ENCODE measurements at regions not wholly inside any gene's neighbourhood (a gene's known extent, or its start where the extent isn't known, plus 50 kb on each side); places are given as distances from the start of the nearest gene placed in this dataset.

DNA sequence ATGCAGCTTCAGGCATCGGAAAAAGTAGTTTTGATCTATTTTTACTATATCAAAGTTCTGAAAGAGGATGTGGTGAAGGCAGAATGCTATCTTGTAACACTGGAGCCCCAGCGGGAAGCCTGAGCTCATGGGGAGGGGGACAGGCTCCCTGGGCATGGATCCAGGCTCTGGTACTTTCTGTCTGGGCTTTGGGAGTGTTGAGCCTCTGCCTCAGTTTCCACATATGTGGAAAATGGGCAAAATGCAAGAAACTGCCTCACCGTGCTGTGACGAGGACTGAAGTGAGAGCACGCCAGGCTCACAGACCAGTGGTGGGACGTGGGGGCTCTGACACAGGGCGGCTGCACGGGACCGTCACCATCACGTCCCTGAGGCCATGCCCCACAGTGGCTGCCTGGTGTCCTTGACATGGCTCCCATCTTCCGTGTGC, 182.9 kb upstream of the SHH start:
- no peak for DNase-seq (ENCODE audit: low spot score)

DNA sequence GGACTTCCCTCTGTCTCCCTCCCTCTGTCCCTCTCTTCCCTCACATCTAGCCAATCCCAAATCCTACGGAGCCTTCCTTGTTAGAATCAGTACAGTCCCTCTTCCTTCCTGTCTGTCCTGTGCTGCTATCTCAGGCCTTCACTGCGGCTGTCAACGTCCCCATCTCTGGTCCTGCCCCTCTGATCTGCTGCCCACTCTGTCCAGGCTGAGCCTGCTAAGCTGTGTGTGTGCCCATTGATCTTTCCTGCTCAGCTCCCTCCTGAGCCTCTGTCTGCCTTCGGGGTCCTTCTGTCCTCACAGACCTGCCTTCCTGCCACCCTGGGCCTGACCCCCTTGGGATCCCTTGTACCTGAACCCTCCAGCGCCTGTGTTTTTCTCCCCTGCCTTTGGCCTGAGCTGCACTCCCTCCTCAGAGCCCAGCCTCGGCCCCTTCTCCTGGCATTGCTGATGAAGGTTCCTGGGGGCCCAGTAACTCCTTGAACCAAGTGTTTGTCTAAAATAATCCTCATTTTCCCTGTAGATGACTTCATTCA, 182.1 kb upstream of the SHH start:
- DNase-seq (ENCODE audit: low spot score), result no peak

DNA sequence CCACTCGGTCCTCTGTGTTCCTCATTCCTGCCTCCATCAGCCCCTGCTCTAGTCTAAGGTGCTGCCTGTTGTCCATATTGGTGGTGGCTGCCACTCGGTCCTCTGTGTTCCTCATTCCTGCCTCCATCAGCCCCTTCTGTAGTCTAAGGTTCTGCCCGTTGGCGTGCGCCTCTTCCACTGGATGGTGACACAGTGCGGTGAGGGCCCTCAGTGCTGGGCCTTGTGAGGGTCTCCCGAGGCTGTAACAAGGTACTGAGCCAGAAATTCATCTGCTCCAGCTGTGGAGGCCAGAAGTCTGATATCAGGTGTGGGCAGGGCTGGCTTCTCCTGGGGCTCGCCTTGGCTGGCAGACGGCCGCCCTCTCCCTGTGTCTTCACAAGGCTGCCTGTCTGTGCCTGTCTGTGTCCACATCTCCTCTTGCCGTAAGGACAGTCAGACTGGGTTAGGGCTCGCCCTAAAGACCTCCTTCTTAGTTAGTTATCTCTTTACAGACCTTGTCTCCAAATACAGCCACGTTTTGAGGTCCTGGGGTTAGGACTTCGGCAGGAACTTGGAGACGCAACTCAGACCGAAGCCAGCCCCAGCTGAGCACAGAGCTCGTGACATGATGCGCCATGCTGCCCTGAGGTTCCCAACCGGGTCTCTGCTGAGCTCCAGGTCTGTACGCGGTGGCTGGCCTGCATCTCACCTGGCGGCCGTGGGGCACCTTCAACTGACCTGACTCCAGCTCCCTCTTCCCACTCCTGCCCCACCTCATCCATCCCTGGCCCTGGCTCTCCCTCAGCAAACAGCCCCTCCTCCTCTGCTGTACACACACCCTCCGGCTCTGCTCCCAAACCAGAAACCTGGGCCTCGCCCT, 181.4 kb upstream of the SHH start:
- DNase-seq (ENCODE audit: low spot score), result no peak

DNA sequence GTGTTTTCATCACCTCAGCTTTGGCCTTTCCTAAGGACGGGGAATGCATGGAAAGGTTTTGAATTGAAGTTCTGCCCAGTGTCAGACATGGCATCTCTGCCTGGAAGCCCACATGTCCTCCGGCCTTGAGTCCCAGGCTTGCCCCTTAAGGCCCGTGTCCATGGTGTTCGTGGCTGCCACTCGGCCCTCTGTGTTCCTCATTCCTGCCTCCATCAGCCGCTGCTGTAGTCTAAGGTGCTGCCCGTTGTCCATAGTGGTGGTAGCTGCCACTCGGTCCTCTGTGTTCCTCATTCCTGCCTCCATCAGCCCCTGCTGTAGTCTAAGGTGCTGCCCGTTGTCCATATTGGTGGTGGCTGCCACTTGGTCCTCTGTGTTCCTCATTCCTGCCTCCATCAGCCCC, 180.7 kb upstream of the SHH start:
- no peak for DNase-seq (ENCODE audit: low spot score)

DNA sequence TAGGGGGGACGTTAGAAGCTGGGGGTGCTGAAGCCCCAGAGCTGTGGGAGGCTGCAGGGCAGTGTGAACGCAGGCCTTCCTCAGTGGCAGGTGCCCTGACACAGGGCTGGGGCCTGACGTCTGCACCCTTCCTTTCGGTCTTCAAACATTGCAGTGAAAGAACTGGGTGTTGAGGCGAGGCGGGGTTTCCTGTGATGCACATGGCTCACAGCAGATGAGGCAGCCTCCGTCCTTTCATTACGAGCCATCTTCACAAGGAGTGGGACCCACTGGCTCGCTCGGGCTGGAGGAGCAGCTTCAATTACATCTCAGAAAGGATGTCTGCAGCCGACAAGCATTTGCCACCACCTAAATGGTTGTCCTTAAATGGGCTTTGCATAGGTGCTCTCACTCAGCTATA, 180.3 kb upstream of the SHH start:
- DNase-seq (ENCODE audit: low spot score), result no peak

DNA sequence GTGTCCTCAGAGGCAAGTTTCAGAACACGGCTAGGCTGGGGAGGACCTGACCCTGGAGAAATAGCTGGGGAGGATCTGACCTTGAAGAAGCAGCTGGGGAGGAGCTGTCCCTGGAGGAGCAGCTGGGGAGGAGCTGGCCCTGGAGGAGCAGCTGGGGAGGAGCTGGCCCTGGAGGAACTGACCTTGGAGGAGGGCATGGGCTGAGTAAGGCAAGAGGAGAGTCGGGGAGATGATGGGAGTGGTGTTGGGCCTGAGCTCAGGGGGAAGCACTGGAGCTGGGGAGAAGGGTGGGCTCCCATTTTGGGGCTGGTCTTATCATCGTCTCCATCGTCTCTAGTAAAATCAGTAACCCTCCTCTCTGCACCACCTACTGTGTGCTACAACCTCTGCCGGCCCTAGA, 179.8 kb upstream of the SHH start:
- DNase-seq (ENCODE audit: low spot score), result no peak

DNA sequence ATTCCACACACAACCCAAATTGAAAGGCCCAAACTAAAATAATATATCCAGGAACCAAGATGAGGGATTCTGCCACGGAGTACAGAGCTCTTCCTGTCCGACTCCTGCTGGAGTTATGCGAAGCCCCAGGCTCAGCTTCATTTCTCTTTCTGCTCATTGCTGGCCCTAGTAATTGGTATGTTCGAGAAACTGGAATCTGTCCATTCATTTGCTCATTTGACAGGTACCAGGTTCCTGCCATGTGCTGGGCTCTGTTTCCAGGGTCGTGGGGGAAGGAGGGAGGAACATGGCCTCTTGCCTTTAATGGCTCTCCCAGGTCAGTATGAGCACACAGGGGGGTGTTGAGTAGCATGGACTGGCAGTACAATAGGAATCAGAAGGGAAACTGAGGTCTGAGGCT, 179.2 kb upstream of the SHH start:
- no peak for DNase-seq (ENCODE audit: low spot score)

DNA sequence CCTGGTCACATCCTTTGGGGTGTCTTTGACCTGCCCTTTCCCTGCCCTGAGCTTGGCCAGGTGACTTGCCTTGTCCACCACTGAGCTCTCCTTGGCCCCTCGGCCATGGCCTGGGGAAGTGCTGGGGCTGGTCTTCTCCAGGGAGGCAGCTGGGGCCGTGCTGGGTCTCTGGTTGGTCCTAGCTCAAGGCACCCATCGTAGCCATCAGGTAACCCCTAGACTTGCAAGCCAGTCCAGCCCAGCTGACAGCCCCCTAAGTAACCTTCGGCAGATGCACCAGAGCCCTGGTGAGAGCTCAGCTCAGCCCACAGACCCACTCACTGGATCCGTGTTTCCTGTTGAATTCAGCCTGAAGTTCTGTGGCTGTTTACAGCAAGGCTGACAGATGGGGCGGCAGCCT, 176.2 kb upstream of the SHH start:
- DNase-seq (ENCODE audit: low spot score), result no peak

DNA sequence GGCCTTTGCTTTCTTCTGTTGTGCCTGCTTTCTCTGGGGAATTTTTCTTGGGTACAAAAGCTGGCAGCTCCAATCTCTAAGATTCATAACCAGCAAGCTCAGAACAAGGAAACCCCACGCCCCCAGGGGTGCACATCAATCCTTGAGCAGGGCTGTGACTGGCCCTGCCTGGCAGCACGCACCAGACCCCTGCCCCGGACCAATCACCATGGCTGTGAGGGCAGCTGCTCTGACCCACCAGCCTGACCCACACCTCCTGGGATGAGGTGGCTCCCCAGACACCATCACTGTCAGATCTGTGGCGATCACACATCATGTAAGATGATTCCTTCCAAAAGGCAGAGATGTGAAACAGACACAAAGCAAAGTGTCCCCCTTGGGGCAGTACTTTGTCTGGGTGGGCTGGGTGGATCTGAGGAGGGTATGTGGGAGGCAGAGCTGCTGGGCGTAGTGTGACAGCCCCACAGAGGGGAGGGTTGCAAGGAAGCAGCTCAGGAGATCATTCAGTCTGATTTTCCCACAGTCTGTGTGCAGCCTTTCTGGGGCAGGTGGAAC, 175.5 kb upstream of the SHH start:
- DNase-seq (ENCODE audit: low spot score), result no peak

DNA sequence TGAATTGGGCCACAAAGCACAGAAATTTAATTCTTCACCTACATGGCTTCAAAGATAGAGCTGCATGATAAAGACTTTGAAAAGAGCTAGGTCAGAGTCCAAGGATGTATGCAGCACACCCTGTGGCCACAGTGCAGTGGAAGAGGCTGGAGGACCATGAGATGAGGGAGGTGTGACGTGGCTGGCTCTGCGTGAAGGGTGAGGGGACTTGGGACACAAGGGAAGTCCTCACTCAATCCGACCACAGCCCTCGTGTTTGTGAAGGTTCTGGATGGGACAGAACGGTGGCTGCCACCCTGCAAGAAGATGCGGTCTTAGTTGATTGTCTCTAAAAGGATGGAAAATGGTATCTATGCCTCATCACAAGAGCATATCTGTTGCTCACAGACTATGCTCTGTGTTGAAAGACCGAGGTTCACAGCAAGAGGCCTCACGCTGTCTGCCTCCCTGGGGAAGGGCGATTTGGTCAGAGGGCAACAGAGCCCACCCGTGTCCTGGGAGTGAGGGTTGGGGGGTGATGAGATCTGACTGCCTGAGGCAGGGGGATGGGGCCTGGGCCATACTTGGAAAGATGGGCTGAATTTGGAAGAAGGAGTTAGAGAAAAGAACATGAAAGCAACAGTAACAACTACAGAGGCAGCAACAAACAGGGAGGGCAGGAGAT, 174.4 kb upstream of the SHH start:
- no peak for DNase-seq (ENCODE audit: low spot score)

DNA sequence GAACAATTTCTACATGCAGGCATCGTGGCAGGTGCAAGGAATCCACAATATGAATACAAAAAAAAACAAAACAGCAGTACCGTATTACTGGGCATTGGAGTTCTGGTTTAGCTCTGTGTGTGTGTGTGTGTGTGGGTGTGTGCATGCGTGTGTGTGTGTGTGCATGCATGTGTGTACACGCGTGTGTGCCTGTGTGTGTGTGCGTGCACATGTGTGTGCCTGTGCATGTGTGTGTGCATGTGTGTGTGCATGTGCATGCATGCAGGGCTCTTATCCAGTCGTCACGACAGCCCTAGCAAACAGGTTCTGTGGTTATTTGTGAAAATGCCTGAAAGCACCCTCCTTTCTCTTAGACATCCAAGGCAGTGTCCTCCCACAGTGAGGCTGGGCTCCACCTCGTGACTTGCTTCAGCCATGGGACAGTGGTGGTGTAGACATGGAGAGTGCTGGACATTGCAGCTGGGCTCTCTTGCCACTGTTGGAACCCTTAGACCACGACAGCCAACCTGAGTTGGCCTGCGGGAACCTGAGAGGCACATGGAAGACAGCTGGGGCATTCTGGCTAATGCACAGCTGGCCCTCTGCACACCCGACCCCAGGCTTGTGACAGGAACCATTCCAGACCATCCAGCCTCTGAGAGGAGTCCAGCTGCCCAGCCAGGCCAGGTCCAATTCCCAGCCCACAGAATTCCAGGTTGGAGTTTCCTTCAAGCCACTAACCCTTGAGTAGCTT, 173.4 kb upstream of the SHH start:
- no peak for DNase-seq (ENCODE audit: low spot score)

DNA sequence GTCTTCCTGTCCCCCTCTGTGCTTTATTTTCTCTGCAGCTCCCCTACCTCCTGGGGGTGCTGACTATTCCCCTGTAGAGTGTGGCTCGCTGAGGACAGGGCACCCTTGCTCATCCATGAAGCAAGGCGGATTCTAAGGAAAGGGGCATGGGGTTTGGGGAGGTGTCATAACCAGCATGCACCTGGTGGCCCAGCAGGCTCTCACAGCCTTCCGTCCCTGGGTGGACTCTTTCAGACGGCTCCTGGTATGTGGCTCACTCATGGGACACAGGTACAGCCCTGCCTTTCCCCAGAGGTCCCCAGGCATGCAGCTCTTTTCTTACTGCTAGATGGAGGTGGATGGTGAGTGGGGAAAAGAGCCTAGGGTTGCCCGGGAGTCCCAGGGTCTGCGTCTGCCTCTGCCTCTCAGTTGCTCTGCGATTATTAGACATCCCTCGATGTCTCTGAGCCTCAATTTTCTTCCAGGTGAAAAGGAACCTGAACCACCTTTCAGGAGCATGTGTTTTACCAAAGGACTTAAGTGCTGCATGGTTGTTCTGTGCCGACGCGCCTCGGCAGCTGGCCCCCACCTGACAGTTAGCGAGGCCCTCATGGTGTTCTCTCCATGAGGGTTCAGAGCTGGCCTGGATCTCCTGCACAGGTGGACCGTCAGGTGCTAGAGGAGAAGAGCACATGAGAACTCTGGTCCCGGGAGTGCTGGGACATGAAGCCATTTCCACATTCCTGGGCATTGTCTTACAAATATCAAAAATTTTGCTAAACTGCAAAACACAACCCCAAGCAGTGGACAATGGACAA, 172.5 kb upstream of the SHH start:
- no peak for DNase-seq (ENCODE audit: low spot score)

DNA sequence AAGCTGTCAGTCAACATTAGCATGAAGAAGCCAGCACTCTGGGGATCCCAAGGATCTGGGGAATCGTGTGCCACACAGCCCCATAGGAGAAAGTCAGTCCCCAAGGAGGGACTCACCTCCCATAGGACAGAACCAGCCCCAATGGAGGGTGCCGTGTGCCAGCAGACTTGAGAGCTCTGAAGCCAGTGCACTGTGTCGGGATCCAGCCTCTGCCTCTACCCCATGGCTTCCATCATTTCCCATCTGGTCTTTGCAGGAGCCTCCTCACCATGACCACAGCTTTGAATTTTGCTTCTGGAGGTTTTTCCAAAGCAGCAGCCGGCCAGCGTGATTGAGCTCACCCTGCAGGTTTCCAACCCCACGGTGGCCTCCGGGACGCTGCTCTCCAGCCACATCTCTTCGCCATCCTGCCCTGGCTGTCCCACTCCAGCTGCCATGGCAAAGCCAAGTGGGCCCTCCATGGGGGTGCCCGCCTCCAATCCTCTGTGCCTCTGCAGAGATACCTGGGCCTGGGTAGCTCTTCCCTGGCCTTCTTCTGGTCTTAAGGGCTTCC, 171.8 kb upstream of the SHH start:
- no peak for DNase-seq (ENCODE audit: low spot score)

DNA sequence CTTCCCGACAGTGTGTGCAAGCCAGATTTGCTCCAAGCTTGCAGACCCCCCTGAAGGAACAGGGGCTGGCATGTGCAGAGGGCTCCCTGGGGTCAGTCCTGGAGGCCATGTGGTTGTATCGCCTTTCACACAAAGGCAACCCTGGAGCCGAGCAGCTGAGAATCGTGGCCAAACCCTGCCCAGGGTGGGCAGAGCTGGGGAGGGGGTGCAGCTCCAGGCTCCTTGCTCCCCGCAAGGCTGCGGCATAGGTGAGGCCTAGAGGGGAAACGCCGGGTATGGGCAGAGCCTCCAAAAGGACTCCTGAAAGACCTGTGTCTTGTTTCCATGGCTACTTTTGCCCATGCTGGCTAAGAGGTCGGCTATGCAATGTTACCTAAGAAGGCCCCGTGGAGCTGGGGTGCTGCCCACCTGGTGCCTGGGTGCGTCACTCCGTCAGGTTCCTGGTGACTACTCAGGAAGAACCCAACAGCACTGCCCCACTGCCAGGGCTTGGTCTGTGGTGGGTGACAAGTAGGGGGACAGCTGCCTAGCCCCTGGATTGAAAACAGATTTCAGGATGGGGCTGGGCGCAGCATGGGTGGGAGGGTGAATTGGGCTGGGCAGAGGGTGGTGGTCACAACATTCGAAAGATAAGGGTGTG, 171.0 kb upstream of the SHH start:
- DNase-seq (ENCODE audit: low spot score), result no peak

DNA sequence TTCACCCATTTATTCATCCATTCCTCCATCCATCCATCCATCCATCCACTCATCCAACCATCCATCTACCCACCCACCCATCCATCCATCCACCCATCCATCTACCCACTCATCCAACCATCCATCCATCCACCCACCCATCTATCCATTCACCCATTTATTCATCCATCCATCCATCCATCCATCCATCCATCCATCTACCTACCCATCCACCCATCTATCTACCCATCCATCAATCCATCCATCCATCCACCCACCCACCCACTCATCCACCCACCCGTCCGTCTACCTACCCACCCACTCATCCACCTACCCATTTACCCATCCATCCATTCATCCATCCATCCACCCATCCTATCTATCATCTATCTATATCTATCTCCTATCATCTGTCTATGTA, 169.4 kb upstream of the SHH start:
- DNase-seq (ENCODE audit: low spot score), result no peak

DNA sequence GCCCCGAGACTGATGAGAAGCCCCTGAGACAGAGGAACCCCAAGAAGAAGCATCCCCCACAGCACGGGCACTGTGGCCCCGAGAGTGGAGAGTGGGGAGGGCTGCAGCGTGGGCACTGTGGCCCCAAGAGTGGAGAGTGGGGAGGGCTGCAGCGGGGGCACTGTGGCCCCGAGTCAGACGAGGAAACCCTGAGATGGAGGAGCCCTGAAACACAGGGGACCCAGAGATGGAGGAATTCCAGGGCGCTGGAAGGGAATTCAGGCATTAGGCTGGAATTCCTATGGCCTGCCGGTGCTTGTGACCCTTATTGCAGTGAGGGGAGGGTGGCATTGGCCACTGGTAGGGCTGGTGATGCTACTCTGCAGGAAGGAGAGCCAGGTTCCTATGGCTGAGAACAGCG, 168.6 kb upstream of the SHH start:
- no peak for DNase-seq (ENCODE audit: low spot score)

DNA sequence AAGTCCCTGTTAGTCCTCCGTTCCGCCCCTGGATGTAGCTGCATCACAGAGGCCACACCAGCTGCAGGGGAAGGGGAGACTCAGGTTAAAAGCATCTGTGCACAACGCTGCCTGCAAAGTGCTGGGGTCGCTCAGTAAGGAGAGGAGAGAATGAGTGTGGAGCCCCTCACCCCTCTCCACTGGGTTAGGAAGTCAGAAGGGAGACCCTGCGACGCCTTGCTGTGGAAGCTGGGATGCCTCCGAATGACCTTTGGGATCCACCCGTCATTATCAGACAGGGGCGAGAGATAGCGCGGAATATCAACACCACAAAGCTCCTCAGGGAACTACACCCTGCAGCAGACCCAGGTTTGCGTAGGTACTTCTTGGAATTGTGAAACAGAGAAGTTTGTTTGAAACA, 167.7 kb upstream of the SHH start:
- DNase-seq (ENCODE audit: low spot score), result no peak

DNA sequence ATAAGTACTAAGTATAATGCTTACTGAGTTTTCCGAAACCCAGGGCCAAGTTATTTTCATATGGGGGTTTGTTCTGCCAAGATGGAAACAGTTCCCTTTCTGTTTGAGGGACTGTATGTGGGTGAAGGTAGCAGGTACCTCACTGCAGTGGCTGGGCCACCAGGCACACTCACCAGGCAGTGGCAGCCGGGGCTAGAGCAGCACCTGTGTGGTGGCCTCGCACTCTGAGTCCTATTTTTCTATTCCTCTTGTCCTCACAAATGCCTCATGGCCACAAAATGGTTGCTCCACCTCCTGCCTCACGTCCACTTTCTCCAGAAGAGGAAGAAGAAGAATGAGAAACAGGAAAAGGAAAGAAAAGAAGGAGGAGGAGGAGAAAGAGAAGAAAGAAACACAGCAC, 167.3 kb upstream of the SHH start:
- DNase-seq (ENCODE audit: low spot score), result no peak

DNA sequence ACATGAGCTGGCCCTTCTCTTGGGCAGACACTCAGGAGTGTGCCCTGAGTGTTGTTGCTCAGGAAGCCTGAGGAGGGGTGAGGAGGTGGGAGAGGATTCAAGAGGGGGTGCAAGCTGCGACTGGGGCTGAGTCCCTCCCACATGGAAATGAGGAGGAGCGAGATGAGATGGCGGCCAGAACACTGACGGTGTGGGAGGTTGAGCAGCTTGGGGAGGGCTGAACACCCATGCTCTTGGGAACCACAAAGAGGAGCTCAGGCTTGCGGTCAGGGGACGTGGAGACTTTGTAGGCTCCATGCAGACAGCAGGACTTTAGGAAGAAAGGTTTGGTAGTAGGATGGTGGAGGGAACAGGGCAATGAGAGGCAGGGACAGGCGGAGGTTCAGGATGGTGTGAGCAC, 163.2 kb upstream of the SHH start:
- DNase-seq (ENCODE audit: low spot score), result no peak

DNA sequence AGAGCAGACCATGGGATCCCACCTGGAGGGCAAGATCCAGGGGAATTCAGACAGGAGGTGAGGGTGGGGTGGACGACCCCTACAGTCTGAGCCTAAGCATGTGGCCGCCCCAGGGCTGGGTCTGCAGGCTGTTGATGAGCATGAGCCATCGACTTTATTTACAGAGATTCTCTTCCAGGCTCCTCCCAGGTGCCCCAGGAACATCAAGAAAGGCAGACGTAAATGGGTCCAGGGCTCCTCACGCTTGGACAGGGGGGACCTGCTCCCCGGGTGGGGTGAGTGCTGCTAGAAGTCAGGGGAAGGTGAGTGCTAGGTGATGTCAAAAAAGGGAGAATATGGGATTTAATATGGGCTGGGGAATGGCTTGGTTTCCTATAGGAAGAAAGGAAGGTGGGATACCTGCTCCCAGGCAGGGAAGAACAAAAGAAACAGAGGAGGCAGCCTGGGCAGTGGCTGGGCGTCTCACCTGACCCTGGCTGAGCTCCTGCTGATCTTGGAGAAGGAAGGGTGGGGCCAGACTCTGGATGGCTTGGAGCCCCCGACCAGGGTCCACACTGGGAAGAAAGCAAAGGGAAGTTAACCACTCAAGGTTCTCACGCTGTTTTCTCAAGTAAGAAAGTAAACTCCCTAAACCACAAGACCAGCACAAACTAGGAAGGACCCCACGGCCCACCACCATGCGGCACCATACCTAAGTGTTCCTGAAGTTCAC, 162.1 kb upstream of the SHH start:
- no peak for DNase-seq (ENCODE audit: low spot score)

All from NAMALWA (cell line).